Hepatocyte (in vitro differentiated cells): ENCODE measurements at regions not wholly inside any gene's neighbourhood (a gene's known extent, or its start where the extent isn't known, plus 50 kb on each side); places are given as distances from the start of the nearest gene placed in this dataset.
"Not testable (repeated sequence)": the region's sequence is repeated elsewhere in the genome, so short reads cannot be mapped to it uniquely, and the experiment has no call there.

ENCODE experiments used
- DNase-seq: peaks from one replicate; pipeline ENCODE4 v3.0.0-alpha.2; 2016; ENCODE audit warnings: low spot score
- H2AFZ ChIP-seq: fragments of 200-600 bp; sonication (generic); 2 replicates; pipeline ENCODE4 v1.6.0; 2016; ENCODE audit warnings: antibody characterized with exemption, mild to moderate bottlenecking
- H3K27ac ChIP-seq: fragments of 200-600 bp; sonication (generic); 2 replicates; pipeline ENCODE4 v1.5.1; 2016; ENCODE audit warnings: mild to moderate bottlenecking
- H3K27me3 ChIP-seq: fragments of 200-600 bp; sonication (generic); 2 replicates; pipeline ENCODE4 v1.6.1; 2016
- H3K36me3 ChIP-seq: fragments of 200-600 bp; sonication (generic); replicated peaks from 2 replicates; pipeline ENCODE4 v1.5.1; 2016; ENCODE audit warnings: low read depth; ENCODE audit not compliant: insufficient read depth
- H3K4me1 ChIP-seq: fragments of 200-600 bp; sonication (generic); 2 replicates; pipeline ENCODE4 v1.5.1; 2016; ENCODE audit warnings: mild to moderate bottlenecking, moderate library complexity; ENCODE audit not compliant: insufficient read depth
- H3K4me2 ChIP-seq: fragments of 200-600 bp; sonication (generic); 2 replicates; pipeline ENCODE4 v1.6.0; 2016
- H3K4me3 ChIP-seq: fragments of 200-600 bp; sonication (generic); 2 replicates; pipeline ENCODE4 v1.5.1; 2016; ENCODE audit warnings: mild to moderate bottlenecking
- H3K79me2 ChIP-seq: fragments of 200-600 bp; sonication (generic); 2 replicates; pipeline ENCODE4 v1.6.0; 2017; ENCODE audit warnings: mild to moderate bottlenecking
- H3K9me2 ChIP-seq: fragments of 200-600 bp; sonication (generic); replicated peaks from 2 replicates; pipeline ENCODE4 v1.6.0; 2017; ENCODE audit warnings: mild to moderate bottlenecking; ENCODE audit not compliant: insufficient read depth
- H3K9me3 ChIP-seq: fragments of 200-600 bp; sonication (generic); 2 replicates; pipeline ENCODE4 v1.5.1; 2016; ENCODE audit warnings: low read depth, mild to moderate bottlenecking
- H4K20me1 ChIP-seq: fragments of 200-600 bp; sonication (generic); 2 replicates; pipeline ENCODE4 v1.6.0; 2016; ENCODE audit warnings: mild to moderate bottlenecking; ENCODE audit not compliant: insufficient read depth, poor library complexity, severe bottlenecking
- EZH2 ChIP-seq: fragments of 200-600 bp; sonication (generic); IDR thresholded peaks from 2 replicates; pipeline ENCODE4 v1.6.1; 2016; ENCODE audit warnings: antibody characterized with exemption, mild to moderate bottlenecking, borderline replicate concordance
- EZH2phosphoT487 ChIP-seq: fragments of 200-600 bp; sonication (generic); IDR thresholded peaks from one replicate; pipeline ENCODE4 v1.6.1; 2018; ENCODE audit warnings: antibody characterized with exemption, mild to moderate bottlenecking, low read depth, moderate library complexity; ENCODE audit not compliant: unreplicated experiment, severe bottlenecking
- WGBS: methylation state at CpG from one replicate; pipeline ENCODE4 v1.1.6; 2016; ENCODE audit warnings: low lambda C conversion rate; ENCODE audit errors: missing lambda C conversion rate; 5-methylcytosine and 5-hydroxymethylcytosine counted together
- TF ChIP-seq, protein P1 (sequence below): fragments of 200-600 bp; sonication (generic); IDR thresholded peaks from 2 replicates; pipeline ENCODE4 v1.5.1; 2016; ENCODE audit warnings: antibody characterized with exemption, mild to moderate bottlenecking; ENCODE audit not compliant: poor library complexity

DNA sequence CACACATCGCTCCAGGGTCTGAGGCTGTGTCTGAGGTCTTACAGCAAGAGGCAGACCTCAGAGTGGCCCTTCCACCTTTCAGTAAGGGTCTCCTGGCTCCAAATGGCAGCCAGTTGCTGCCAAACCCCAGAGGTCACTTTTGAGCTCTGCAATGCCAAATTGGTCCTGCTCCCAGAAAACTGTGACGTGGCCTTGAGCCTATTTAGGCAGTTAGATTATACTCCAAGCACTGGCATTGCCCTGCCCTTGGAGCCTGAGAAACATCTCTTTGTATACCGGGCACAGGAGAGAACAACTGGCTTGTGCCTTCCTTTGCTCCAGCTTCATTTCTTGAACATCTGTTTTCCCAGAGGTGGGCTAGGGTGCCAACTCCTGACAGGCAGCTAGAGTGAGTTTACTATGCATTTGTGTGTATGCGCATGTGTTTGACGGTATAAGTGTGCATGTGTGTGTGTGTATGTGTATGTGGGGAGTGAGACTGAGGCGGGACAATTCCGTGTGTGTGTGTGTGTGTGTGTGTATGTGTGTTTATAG lies 134.5 kb downstream of the IER5 start:
- no peak overlapping the region for H3K4me3 ChIP-seq
- TF ChIP-seq EZH2phosphoT487, result no peak
- no peak for TF ChIP-seq EZH2
- TF ChIP-seq, protein P1, sequence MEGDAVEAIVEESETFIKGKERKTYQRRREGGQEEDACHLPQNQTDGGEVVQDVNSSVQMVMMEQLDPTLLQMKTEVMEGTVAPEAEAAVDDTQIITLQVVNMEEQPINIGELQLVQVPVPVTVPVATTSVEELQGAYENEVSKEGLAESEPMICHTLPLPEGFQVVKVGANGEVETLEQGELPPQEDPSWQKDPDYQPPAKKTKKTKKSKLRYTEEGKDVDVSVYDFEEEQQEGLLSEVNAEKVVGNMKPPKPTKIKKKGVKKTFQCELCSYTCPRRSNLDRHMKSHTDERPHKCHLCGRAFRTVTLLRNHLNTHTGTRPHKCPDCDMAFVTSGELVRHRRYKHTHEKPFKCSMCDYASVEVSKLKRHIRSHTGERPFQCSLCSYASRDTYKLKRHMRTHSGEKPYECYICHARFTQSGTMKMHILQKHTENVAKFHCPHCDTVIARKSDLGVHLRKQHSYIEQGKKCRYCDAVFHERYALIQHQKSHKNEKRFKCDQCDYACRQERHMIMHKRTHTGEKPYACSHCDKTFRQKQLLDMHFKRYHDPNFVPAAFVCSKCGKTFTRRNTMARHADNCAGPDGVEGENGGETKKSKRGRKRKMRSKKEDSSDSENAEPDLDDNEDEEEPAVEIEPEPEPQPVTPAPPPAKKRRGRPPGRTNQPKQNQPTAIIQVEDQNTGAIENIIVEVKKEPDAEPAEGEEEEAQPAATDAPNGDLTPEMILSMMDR, result no peak
- no peak overlapping the region for H3K4me2 ChIP-seq
- no peaks in the 10 kb centered on the region for H4K20me1 ChIP-seq
- DNase-seq, result no peak
- H2AFZ ChIP-seq, result no peak overlapping the region
- H3K4me1 ChIP-seq, result no peaks in the 10 kb centered on the region
- WGBS, result 93% methylated on average over 7 of the region's 7 CpGs
- no peaks in the 10 kb centered on the region for H3K27me3 ChIP-seq
- H3K79me2 ChIP-seq, result no peaks in the 10 kb centered on the region
- no peaks in the 10 kb centered on the region for H3K36me3 ChIP-seq
- no peaks in the 10 kb centered on the region for H3K9me2 ChIP-seq
- H3K27ac ChIP-seq, result no peak overlapping the region
- H3K9me3 ChIP-seq, result no peaks in the 10 kb centered on the region

DNA sequence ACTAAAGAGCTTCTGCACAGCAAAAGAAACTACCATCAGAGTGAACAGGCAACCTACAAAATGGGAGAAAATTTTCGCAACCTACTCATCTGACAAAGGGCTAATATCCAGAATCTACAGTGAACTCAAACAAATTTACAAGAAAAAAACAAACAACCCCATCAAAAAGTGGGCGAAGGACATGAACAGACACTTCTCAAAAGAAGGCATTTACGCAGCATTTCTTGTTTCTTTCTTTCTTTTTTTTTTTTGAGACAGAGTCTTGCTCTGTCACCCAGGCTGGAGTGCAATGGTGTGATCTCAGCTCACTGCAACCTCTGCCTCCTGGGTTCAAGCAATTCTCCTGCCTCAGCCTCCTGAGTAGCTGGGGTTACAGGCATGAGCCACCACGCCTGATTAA lies 138.2 kb downstream of the IER5 start:
- not testable (repeated sequence) for H3K79me2 ChIP-seq, H3K4me3 ChIP-seq, DNase-seq, H3K4me1 ChIP-seq, H3K4me2 ChIP-seq, H3K36me3 ChIP-seq, H3K27me3 ChIP-seq, H2AFZ ChIP-seq, H4K20me1 ChIP-seq, H3K9me2 ChIP-seq, H3K9me3 ChIP-seq, H3K27ac ChIP-seq
- 89% methylated on average over 3 of the region's 4 CpGs for WGBS

DNA sequence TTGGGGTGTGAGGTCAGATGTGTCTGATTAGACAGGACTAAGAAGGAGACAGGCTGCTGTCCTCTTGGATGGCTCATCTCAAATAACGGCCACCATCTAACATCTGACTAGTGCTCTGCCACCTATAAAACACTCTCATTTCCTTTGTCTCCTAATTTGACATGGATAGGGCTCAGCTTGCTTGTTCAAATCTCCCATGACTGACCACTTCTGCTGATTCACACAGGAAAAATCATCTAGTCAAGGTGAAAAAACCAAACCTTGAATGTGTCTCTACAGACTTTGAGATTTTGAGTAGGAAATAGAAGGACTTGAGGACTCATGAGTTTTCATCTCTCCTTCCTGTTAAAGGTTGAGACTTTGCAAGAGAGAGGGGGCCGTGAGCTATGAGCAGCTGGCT lies 150.6 kb downstream of the IER5 start:
- Histone ChIP-seq H3K9me2 (no peaks in the 10 kb centered on the region), H3K27me3 (no peaks in the 10 kb centered on the region), H3K36me3 (no peaks in the 10 kb centered on the region), H3K4me1 (no peaks in the 10 kb centered on the region), H2AFZ (no peak overlapping the region), H4K20me1 (no peaks in the 10 kb centered on the region), H3K79me2 (no peaks in the 10 kb centered on the region), H3K4me3 (no peak overlapping the region), H3K4me2 (no peak overlapping the region), H3K27ac (no peak overlapping the region), H3K9me3 (no peaks in the 10 kb centered on the region)
- TF ChIP-seq, protein P1, result no peak
- TF ChIP-seq EZH2phosphoT487, result no peak
- no peak for TF ChIP-seq EZH2
- no peak for DNase-seq
- WGBS, result 84% methylated on average over 2 of the region's 2 CpGs

DNA sequence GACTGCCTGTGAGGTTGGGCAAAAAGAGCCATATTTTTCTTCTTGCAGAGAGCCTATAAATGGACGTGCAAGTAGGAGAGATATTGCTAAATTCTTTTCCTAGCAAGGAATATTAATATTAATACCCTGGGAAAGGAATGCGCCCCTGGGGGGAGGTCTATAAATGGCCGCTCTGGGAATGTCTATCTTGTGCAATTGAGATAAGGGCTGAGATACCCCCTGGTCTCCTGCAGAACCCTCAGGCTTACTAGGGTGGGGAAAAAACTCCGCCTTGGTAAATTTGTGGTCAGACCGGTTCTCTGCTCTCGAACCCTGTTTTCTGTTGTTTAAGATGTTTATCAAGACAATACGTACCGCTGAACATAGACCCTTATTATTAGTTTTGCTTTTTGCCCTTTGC lies 157.8 kb downstream of the IER5 start:
- H3K4me3 ChIP-seq, H2AFZ ChIP-seq, H3K4me1 ChIP-seq, H3K27ac ChIP-seq, H3K27me3 ChIP-seq, H3K36me3 ChIP-seq, H3K79me2 ChIP-seq, DNase-seq, H3K9me3 ChIP-seq, H3K4me2 ChIP-seq, H3K9me2 ChIP-seq, H4K20me1 ChIP-seq: not testable (repeated sequence)
- WGBS, result 93% methylated on average over 8 of the region's 8 CpGs

DNA sequence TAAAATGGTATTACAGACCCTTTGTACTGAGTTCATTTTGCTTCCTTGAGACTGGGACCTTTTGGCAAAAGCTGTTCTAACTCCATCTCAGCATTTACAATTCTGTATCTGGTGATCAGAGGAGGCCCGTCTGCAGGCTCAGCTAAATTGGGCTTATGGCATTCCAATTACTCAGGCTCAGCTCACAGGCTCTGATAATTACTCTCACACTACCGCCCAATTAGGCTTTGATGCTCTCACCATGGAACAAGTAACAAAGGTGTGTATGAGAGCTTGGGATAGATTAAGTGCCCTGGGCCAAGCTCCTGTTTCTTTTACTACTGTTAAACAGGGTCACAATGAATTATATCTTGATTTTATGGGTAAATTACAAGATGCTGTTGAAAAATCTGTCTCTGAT lies 159.9 kb downstream of the IER5 start:
- not testable (repeated sequence) for H3K36me3 ChIP-seq, H3K4me3 ChIP-seq, H4K20me1 ChIP-seq, H3K79me2 ChIP-seq, H3K4me2 ChIP-seq, H3K9me3 ChIP-seq, H3K27me3 ChIP-seq, DNase-seq, H3K27ac ChIP-seq, H3K4me1 ChIP-seq, H3K9me2 ChIP-seq, H2AFZ ChIP-seq
- WGBS, result 56% methylated on average over 2 of the region's 2 CpGs
